MM.1S (cell line): ENCODE measurements at regions not wholly inside any gene's neighbourhood (a gene's known extent, or its start where the extent isn't known, plus 50 kb on each side); places are given as distances from the start of the nearest gene placed in this dataset.
"Not testable (repeated sequence)": the region's sequence is repeated elsewhere in the genome, so short reads cannot be mapped to it uniquely, and the experiment has no call there.

Source experiments
- DNase-seq: peaks from one replicate; pipeline ENCODE4 v3.0.0-alpha.2; 2015
- H2AFZ ChIP-seq: fragments of 300-600 bp; sonication (generic); 2 replicates; pipeline ENCODE4 v1.6.0; 2016; ENCODE audit warnings: antibody characterized with exemption, low read length
- H3F3A ChIP-seq: fragments of 300-600 bp; sonication (generic); 2 replicates; pipeline ENCODE4 v1.6.1; 2016; ENCODE audit warnings: mild to moderate bottlenecking, antibody characterized with exemption, low read length, moderate library complexity, mixed read lengths; ENCODE audit not compliant: insufficient read depth
- H3K27ac ChIP-seq: fragments of 300-600 bp; sonication (generic); 2 replicates; pipeline ENCODE4 v1.5.1; 2016; ENCODE audit warnings: mild to moderate bottlenecking, low read length
- H3K27me3 ChIP-seq: fragments of 300-600 bp; sonication (generic); replicated peaks from 2 replicates; pipeline ENCODE4 v1.6.0; 2016; ENCODE audit warnings: low read length; ENCODE audit not compliant: insufficient read depth
- H3K36me3 ChIP-seq: fragments of 300-600 bp; sonication (generic); replicated peaks from 2 replicates; pipeline ENCODE4 v1.6.1; 2016; ENCODE audit warnings: mild to moderate bottlenecking, low read length, mixed read lengths; ENCODE audit not compliant: insufficient read depth
- H3K4me1 ChIP-seq: fragments of 300-600 bp; sonication (generic); 2 replicates; pipeline ENCODE4 v1.6.1; 2016; ENCODE audit warnings: low read length, mixed read lengths
- H3K4me2 ChIP-seq: fragments of 300-600 bp; sonication (generic); 2 replicates; pipeline ENCODE4 v1.6.0; 2016; ENCODE audit warnings: low read depth, low read length
- H3K4me3 ChIP-seq: fragments of 300-600 bp; sonication (generic); 2 replicates; pipeline ENCODE4 v1.5.1; 2016; ENCODE audit warnings: low read length, mixed read lengths
- H3K79me2 ChIP-seq: fragments of 300-600 bp; sonication (generic); 2 replicates; pipeline ENCODE4 v1.6.1; 2016; ENCODE audit warnings: mixed run types, low read length, mixed read lengths
- H3K9ac ChIP-seq: fragments of 300-600 bp; sonication (generic); 2 replicates; pipeline ENCODE4 v1.6.1; 2016; ENCODE audit warnings: low read length, mixed read lengths
- H3K9me2 ChIP-seq: fragments of 300-600 bp; sonication (generic); replicated peaks from 2 replicates; pipeline ENCODE4 v1.6.1; 2016; ENCODE audit warnings: mild to moderate bottlenecking, low read length, mixed read lengths; ENCODE audit not compliant: insufficient read depth
- H3K9me3 ChIP-seq: fragments of 300-600 bp; sonication (generic); replicated peaks from 2 replicates; pipeline ENCODE4 v1.6.1; 2016; ENCODE audit warnings: mild to moderate bottlenecking, low read length, mixed read lengths; ENCODE audit not compliant: insufficient read depth
- H4K20me1 ChIP-seq: fragments of 300-600 bp; sonication (generic); 2 replicates; pipeline ENCODE4 v1.6.1; 2016; ENCODE audit warnings: mild to moderate bottlenecking, low read length, moderate library complexity, mixed read lengths; ENCODE audit not compliant: insufficient read depth
- CTCF ChIP-seq: fragments of 300-600 bp; sonication (generic); IDR thresholded peaks from 2 replicates; pipeline ENCODE4 v1.5.1; 2016; ENCODE audit warnings: antibody characterized with exemption, low read length, mixed read lengths
- EZH2 ChIP-seq: fragments of 300-600 bp; sonication (generic); optimal IDR thresholded peaks from 2 replicates; pipeline ENCODE3; 2017; ENCODE audit warnings: low read depth, mild to moderate bottlenecking, antibody characterized with exemption, low read length, mixed read lengths
- EZH2phosphoT487 ChIP-seq: fragments of 300-600 bp; sonication (generic); IDR thresholded peaks from 2 replicates; pipeline ENCODE4 v1.6.1; 2018; ENCODE audit warnings: antibody characterized with exemption, low read length

DNA sequence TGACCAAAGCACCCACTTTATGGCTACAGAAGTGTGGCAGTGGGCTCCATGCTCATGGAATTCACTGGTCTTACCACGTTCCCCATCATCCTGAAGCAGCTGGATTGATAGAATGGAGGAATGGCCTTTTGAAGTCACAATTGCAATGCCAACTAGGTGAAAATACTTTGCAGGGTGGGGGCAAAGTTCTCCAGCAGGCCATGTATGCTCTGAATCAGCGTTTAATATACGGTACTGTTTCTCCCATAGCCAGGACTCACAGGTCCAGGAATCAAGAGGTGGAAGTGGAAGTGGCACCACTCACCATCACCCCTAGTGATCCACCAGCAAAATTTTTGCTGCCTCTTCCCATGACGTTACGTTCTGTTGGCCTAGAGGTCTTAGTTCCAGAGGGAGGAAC is 60.5 kb upstream of the GMDS start:
- Histone ChIP-seq H3K4me2 (no peak overlapping the region), H3K4me1 (no peaks in the 10 kb centered on the region), H4K20me1 (no peaks in the 10 kb centered on the region), H3K9me3 (no peaks in the 10 kb centered on the region), H2AFZ (no peak overlapping the region), H3K9me2 (no peaks in the 10 kb centered on the region), H3F3A (no peaks in the 10 kb centered on the region), H3K36me3 (no peaks in the 10 kb centered on the region), H3K27me3 (no peaks in the 10 kb centered on the region), H3K79me2 (no peaks in the 10 kb centered on the region), H3K4me3 (no peak overlapping the region), H3K27ac (no peak overlapping the region), H3K9ac (no peak overlapping the region)
- DNase-seq, result no peak
- TF ChIP-seq EZH2phosphoT487 (no peak), EZH2 (no peak), CTCF (no peak)

- H3K4me1 ChIP-seq, result not testable (repeated sequence)
These were observed 57.1 kb upstream of the GMDS start for GRCh38 chr6:2302482-2302881.

GRCh38 chr6:2296781-2297180 is 51.4 kb upstream of the GMDS start:
- TF ChIP-seq EZH2phosphoT487 (no peak), EZH2 (no peak), CTCF (no peak)
- H4K20me1 ChIP-seq, result no peaks in the 10 kb centered on the region
- H3F3A ChIP-seq, result no peaks in the 10 kb centered on the region
- DNase-seq, result no peak
- H3K9me3 ChIP-seq, result no peaks in the 10 kb centered on the region
- no peak overlapping the region for H3K9ac ChIP-seq
- H3K27ac ChIP-seq, result no peak overlapping the region
- no peak overlapping the region for H2AFZ ChIP-seq
- no peak overlapping the region for H3K4me2 ChIP-seq
- H3K9me2 ChIP-seq, result no peaks in the 10 kb centered on the region
- no peaks in the 10 kb centered on the region; the same call in 1 of the 2 replicates for H3K36me3 ChIP-seq
- H3K4me3 ChIP-seq, result no peak overlapping the region
- H3K4me1 ChIP-seq, result no peaks in the 10 kb centered on the region
- no peaks in the 10 kb centered on the region for H3K79me2 ChIP-seq
- H3K27me3 ChIP-seq, result no peaks in the 10 kb centered on the region

More at GRCh38 chr6:2302482-2302881, 57.1 kb upstream of the GMDS start:
- H3K4me3 ChIP-seq, H3F3A ChIP-seq, H4K20me1 ChIP-seq, H3K4me2 ChIP-seq, H3K27me3 ChIP-seq, H3K9me3 ChIP-seq, H3K9me2 ChIP-seq, DNase-seq, H3K27ac ChIP-seq, H3K36me3 ChIP-seq, H2AFZ ChIP-seq, H3K79me2 ChIP-seq, H3K9ac ChIP-seq: not testable (repeated sequence)
